AG09319 (cell line): ENCODE measurements at regions not wholly inside any gene's neighbourhood (a gene's known extent, or its start where the extent isn't known, plus 50 kb on each side); places are given as distances from the start of the nearest gene placed in this dataset.

Experiments
- DNase-seq: peaks from one replicate; pipeline ENCODE4 v3.0.0-alpha.2; 2010; ENCODE audit warnings: low read depth; ENCODE audit errors: extremely low read depth
- TF ChIP-seq, protein P1 (sequence below): IDR thresholded peaks from 2 replicates; pipeline ENCODE4 v1.5.1; 2011; ENCODE audit warnings: low read depth, mild to moderate bottlenecking, inconsistent platforms, low read length, moderate library complexity

GRCh38 chr3:135911110-135911509 is 54.4 kb upstream of the PPP2R3A start:
- TF ChIP-seq, protein P1, sequence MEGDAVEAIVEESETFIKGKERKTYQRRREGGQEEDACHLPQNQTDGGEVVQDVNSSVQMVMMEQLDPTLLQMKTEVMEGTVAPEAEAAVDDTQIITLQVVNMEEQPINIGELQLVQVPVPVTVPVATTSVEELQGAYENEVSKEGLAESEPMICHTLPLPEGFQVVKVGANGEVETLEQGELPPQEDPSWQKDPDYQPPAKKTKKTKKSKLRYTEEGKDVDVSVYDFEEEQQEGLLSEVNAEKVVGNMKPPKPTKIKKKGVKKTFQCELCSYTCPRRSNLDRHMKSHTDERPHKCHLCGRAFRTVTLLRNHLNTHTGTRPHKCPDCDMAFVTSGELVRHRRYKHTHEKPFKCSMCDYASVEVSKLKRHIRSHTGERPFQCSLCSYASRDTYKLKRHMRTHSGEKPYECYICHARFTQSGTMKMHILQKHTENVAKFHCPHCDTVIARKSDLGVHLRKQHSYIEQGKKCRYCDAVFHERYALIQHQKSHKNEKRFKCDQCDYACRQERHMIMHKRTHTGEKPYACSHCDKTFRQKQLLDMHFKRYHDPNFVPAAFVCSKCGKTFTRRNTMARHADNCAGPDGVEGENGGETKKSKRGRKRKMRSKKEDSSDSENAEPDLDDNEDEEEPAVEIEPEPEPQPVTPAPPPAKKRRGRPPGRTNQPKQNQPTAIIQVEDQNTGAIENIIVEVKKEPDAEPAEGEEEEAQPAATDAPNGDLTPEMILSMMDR = no peak
- DNase-seq = no peak

DNA sequence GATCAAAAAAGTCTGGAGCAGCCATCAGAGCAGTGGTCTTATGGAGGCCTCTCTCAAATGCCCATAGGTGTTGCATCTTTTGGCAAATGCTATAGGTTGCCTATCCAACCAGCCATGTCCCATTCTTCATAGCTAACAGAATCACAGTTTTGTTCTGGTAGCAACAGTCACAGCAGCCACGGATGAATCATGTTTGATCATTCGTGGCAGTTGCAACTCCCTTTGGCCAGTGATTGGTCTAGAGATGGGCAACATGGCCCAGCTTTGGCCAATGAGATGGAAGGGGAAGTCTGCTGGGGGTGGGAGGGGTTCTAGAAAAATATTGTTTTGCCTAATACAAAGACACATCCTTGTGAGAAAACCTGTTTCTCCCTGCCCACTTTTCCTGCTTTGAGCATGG is 50.3 kb upstream of the PPP2R3A start:
- no peak for DNase-seq

More for the DNA sequence above, 50.3 kb upstream of the PPP2R3A start:
- TF ChIP-seq, protein P1 = no peak
